ENCODE measurements at regions not wholly inside any gene's neighbourhood (a gene's known extent, or its start where the extent isn't known, plus 50 kb on each side); places are given as distances from the start of the nearest gene placed in this dataset.

GRCh38 chr4:112085156-112086035 lies 59.9 kb upstream of the FAM241A start:
- no peak for TF ChIP-seq POLR2AphosphoS5 (IDR thresholded peaks at IDR 0.05; ENCODE audit: borderline replicate concordance, low read depth, low read length)
- no peak for TF ChIP-seq EZH2 (IDR thresholded peaks at IDR 0.05)

Measured in SK-N-MC (cell line).